WTC11 (cell line): ENCODE measurements at regions not wholly inside any gene's neighbourhood (a gene's known extent, or its start where the extent isn't known, plus 50 kb on each side); places are given as distances from the start of the nearest gene placed in this dataset.

Experiments used
- ATAC-seq: fragments of 200-7000 bp; cut with Tn5 transposase; 2 replicates; pipeline ENCODE4 v1.10.0; 2021; ENCODE audit warnings: mild to moderate bottlenecking, moderate library complexity
- CTCF ChIA-PET: fragments of 300-600 bp; sonication (Branson Sonifier 250); formaldehyde crosslinking; loops from one replicate; lab custom pipeline; 2021; ENCODE audit warnings: antibody characterized with exemption; lab: Charles Lee
- POLR2A ChIA-PET: fragments of 350-600 bp; sonication (Branson Sonifier 250); formaldehyde crosslinking; loops from one replicate; lab custom pipeline; 2021; ENCODE audit warnings: antibody characterized with exemption; lab: Charles Lee
- DNase-seq: peaks from one replicate; pipeline ENCODE4 v3.0.0; 2021; ENCODE audit warnings: low spot score
- H3K27ac Mint-ChIP-seq: 2 replicates; pipeline ENCODE4 v1.8.0; 2021; ENCODE audit warnings: mixed read lengths
- H3K27me3 Mint-ChIP-seq: 2 replicates; pipeline ENCODE4 v1.8.0; 2021; ENCODE audit warnings: low read depth, mild to moderate bottlenecking, moderate library complexity, mixed read lengths
- H3K36me3 Mint-ChIP-seq: 2 replicates; pipeline ENCODE4 v1.8.0; 2021; ENCODE audit warnings: mixed read lengths
- H3K4me1 Mint-ChIP-seq: 2 replicates; pipeline ENCODE4 v1.8.0; 2022; ENCODE audit warnings: mixed read lengths
- H3K4me3 Mint-ChIP-seq: 2 replicates; pipeline ENCODE4 v1.8.0; 2021; ENCODE audit warnings: mild to moderate bottlenecking, moderate library complexity, mixed read lengths
- H3K9me3 Mint-ChIP-seq: 2 replicates; pipeline ENCODE4 v1.8.0; 2021; ENCODE audit warnings: mixed read lengths
- AFF4 ChIP-seq: sonication (generic); formaldehyde crosslinking; IDR thresholded peaks from 2 replicates; pipeline ENCODE4 v1.8.1; 2023; ENCODE audit warnings: mild to moderate bottlenecking, missing genetic modification reagents, borderline replicate concordance
- ATF2 ChIP-seq: sonication (generic); formaldehyde crosslinking; IDR thresholded peaks from 2 replicates; pipeline ENCODE4 v1.8.1; 2022; ENCODE audit warnings: low read depth, missing genetic modification reagents, borderline replicate concordance
- ATF6 ChIP-seq: sonication (generic); formaldehyde crosslinking; IDR thresholded peaks from 2 replicates; pipeline ENCODE4 v1.8.1; 2023; ENCODE audit warnings: mild to moderate bottlenecking, missing genetic modification reagents
- CTCF ChIP-seq: fragments of 200-600 bp; IDR thresholded peaks from 2 replicates; pipeline ENCODE4 v1.8.0; 2022; ENCODE audit warnings: antibody characterized with exemption
- GTF2I ChIP-seq: fragments of 250-450 bp; sonication (Bioruptor Pico); conservative IDR thresholded peaks from 2 replicates; pipeline ENCODE4 v1.4.0; 2021; ENCODE audit warnings: mild to moderate bottlenecking
- IRF1 ChIP-seq: sonication (generic); formaldehyde crosslinking; IDR thresholded peaks from 2 replicates; pipeline ENCODE4 v1.8.0; 2023; ENCODE audit warnings: missing genetic modification reagents
- NFATC4 ChIP-seq: fragments of 250-450 bp; sonication (Bioruptor Pico); IDR thresholded peaks from 2 replicates; pipeline ENCODE4 v1.9.0; 2021; ENCODE audit warnings: mild to moderate bottlenecking
- NR2C2 ChIP-seq: sonication (generic); formaldehyde crosslinking; IDR thresholded peaks from 2 replicates; pipeline ENCODE4 v1.8.0; 2022; ENCODE audit warnings: mild to moderate bottlenecking, missing genetic modification reagents
- NR3C1 ChIP-seq: sonication (generic); formaldehyde crosslinking; conservative IDR thresholded peaks from 2 replicates; pipeline ENCODE4 v1.8.1; 2023; ENCODE audit warnings: low read depth, mild to moderate bottlenecking, missing genetic modification reagents
- STAT6 ChIP-seq: sonication (generic); formaldehyde crosslinking; conservative IDR thresholded peaks from 2 replicates; pipeline ENCODE4 v1.8.1; 2023; ENCODE audit warnings: mild to moderate bottlenecking, low read depth, missing genetic modification reagents, moderate library complexity
- USF2 ChIP-seq: sonication (generic); formaldehyde crosslinking; IDR thresholded peaks from 2 replicates; pipeline ENCODE4 v1.8.1; 2023; ENCODE audit warnings: mild to moderate bottlenecking, missing genetic modification reagents, moderate library complexity
- ZBTB43 ChIP-seq: sonication (generic); formaldehyde crosslinking; IDR thresholded peaks from 2 replicates; pipeline ENCODE4 v1.8.1; 2023; ENCODE audit warnings: mild to moderate bottlenecking, missing genetic modification reagents
- ZNF138 ChIP-seq: sonication (generic); formaldehyde crosslinking; conservative IDR thresholded peaks from 2 replicates; pipeline ENCODE4 v1.8.1; 2022; ENCODE audit warnings: mild to moderate bottlenecking, moderate library complexity, missing genetic modification reagents
- ZNF232 ChIP-seq: sonication (generic); formaldehyde crosslinking; IDR thresholded peaks from 2 replicates; pipeline ENCODE4 v1.8.0; 2022; ENCODE audit warnings: mild to moderate bottlenecking, missing genetic modification reagents
- ZNF416 ChIP-seq: fragments of 250-450 bp; sonication (Bioruptor Pico); IDR thresholded peaks from 2 replicates; pipeline ENCODE4 v1.9.0; 2021; ENCODE audit warnings: mild to moderate bottlenecking, inconsistent platforms
- ZNF671 ChIP-seq: fragments of 250-450 bp; sonication (Bioruptor Pico); IDR thresholded peaks from 2 replicates; pipeline ENCODE4 v1.8.0; 2021; ENCODE audit warnings: mild to moderate bottlenecking

- TF ChIP-seq CTCF (no peak), NFATC4 (CRISPR knock-in tag) (no peak), ATF2 (no peak), NR2C2 (CRISPR knock-in tag) (no peak), ATF6 (CRISPR knock-in tag) (no peak), AFF4 (CRISPR knock-in tag) (no peak)
These were observed 390.8 kb downstream of the GJA1 start (continued) for GRCh38 chr6:121826156-121826810.

- TF ChIP-seq ZBTB43 (CRISPR knock-in tag) = no peak
- TF ChIP-seq USF2 (CRISPR knock-in tag) = no peak
- TF ChIP-seq GTF2I = no peak
- no peak for TF ChIP-seq ZNF416 (CRISPR knock-in tag)
- TF ChIP-seq STAT6 (CRISPR knock-in tag) = no peak
- TF ChIP-seq ZNF138 (CRISPR knock-in tag) = no peak
- TF ChIP-seq ZNF232 = no peak
- no peak for TF ChIP-seq IRF1 (CRISPR knock-in tag)
- TF ChIP-seq NR3C1 (CRISPR knock-in tag) = no peak
- TF ChIP-seq ZNF671 = no peak
- CTCF ChIA-PET = interaction anchor here (0.6 kb wide), 1 partner anchor 245 kb away, joined by 4 read pairs; no protein-coding TSS in a partner anchor
- H3K36me3 Mint-ChIP-seq = no peaks in the 10 kb centered on the region
- no peak for ATAC-seq
- H3K4me1 Mint-ChIP-seq = peaks cover 34% of the 10 kb centered on the region
- H3K9me3 Mint-ChIP-seq = peaks cover 3% of the 10 kb centered on the region; the same call in 1 of the 2 replicates
- POLR2A ChIA-PET = interaction anchor here (0.7 kb wide), 1 partner anchor 12 kb away, joined by 3 read pairs; no protein-coding TSS in a partner anchor
- no peak overlapping the region for H3K4me3 Mint-ChIP-seq
- H3K27me3 Mint-ChIP-seq = no peaks in the 10 kb centered on the region
- DNase-seq = no peak
- no peak overlapping the region for H3K27ac Mint-ChIP-seq
These were observed 392.9 kb downstream of the GJA1 start for GRCh38 chr6:121828146-121828886.
